HCT116 (cell line): ENCODE measurements at regions not wholly inside any gene's neighbourhood (a gene's known extent, or its start where the extent isn't known, plus 50 kb on each side); places are given as distances from the start of the nearest gene placed in this dataset.

Experiments
- ATAC-seq: fragments of 200-7000 bp; cut with Tn5 transposase; 2 replicates; pipeline ENCODE4 v1.9.1; 2020; ENCODE audit warnings: mild to moderate bottlenecking, moderate library complexity
- BruUV-seq: library from RNA; stranded (reverse); fragments of 400-500 nt; replicated peaks from 2 replicates; lab custom pipeline; 2021; lab: Mats Ljungman, UMichigan
- CTCF ChIA-PET: fragments of 300-600 bp; sonication (Branson Sonifier 250); formaldehyde crosslinking; loops from one replicate; lab custom pipeline; 2021; ENCODE audit warnings: antibody characterized with exemption; lab: Charles Lee
- POLR2A ChIA-PET: fragments of 300-600, 350-600 bp; sonication (Branson Sonifier 250); formaldehyde crosslinking; loops from one replicate; lab custom pipeline; 2021; ENCODE audit warnings: antibody characterized with exemption; lab: Charles Lee
- RAD21 ChIA-PET, 2 experiments: fragments of 300-600 bp; sonication (Branson Sonifier 250); formaldehyde crosslinking; loops; one replicate each; lab custom pipeline; 2023; ENCODE audit warnings: low total read pairs in 2 of 2; ENCODE audit not compliant: uncharacterized antibody in 2 of 2, unreplicated experiment in 2 of 2, low non-redundant PET in 1 of 2; lab: Charles Lee
- DNase-seq: peaks from one replicate; pipeline ENCODE4 v3.0.0-alpha.2; 2010; ENCODE audit warnings: low read depth, low spot score
- H2AFZ ChIP-seq: fragments of 200-600 bp; shearing (Covaris generic), sonication (generic); 2 replicates; pipeline ENCODE4 v1.6.1; 2017; ENCODE audit warnings: low read depth, mixed run types, mixed read lengths, antibody characterized with exemption, low read length; ENCODE audit not compliant: poor library complexity, severe bottlenecking
- H3K27ac ChIP-seq: 2 replicates; pipeline ENCODE4 v1.5.1; 2012; ENCODE audit warnings: low read depth, low read length
- H3K27me3 ChIP-seq: fragments of 200-600 bp; sonication (generic); 2 replicates; pipeline ENCODE4 v1.6.1; 2016; ENCODE audit warnings: mixed run types, low read length, mixed read lengths; ENCODE audit not compliant: insufficient read depth
- H3K36me3 ChIP-seq, 2 experiments: fragments of 200-500 bp in 1 of 2; fragments of 200-600 bp in 1 of 2; sonication (Bioruptor generic) in 1 of 2; sonication (generic) in 1 of 2; 2 replicates each; pipeline versions ENCODE4 v1.5.1 to v1.6.1; 2014 to 2016; ENCODE audit warnings: low read length in 2 of 2, inconsistent platforms in 1 of 2, mixed read lengths in 1 of 2, mixed run types in 1 of 2; ENCODE audit not compliant: insufficient read depth in 2 of 2, control insufficient read depth in 1 of 2
- H3K4me1 ChIP-seq, 2 experiments: fragments of 200-600 bp in 1 of 2; sonication (generic) in 1 of 2; 2 replicates each; pipeline versions ENCODE4 v1.5.1 to v1.6.1; 2012 to 2017; ENCODE audit warnings: low read length in 2 of 2, inconsistent platforms in 1 of 2, mild to moderate bottlenecking in 1 of 2, mixed read lengths in 1 of 2, mixed run types in 1 of 2, moderate library complexity in 1 of 2; ENCODE audit not compliant: insufficient read depth in 2 of 2, control insufficient read depth in 1 of 2
- H3K4me2 ChIP-seq: fragments of 200-600 bp; sonication (generic); 2 replicates; pipeline ENCODE4 v1.6.1; 2017; ENCODE audit warnings: mixed run types, low read length, mixed read lengths
- H3K4me3 ChIP-seq, 2 experiments: fragments of 200-600 bp in 1 of 2; sonication (generic) in 1 of 2; replicated peaks in 1 of 2; 2 replicates each; pipeline ENCODE4 v1.5.1; 2011 to 2016; ENCODE audit warnings: low read length in 2 of 2, control low read depth in 1 of 2, low read depth in 1 of 2, mild to moderate bottlenecking in 1 of 2, mixed read lengths in 1 of 2, mixed run types in 1 of 2
- H3K79me2 ChIP-seq: fragments of 200-600 bp; sonication (generic); 2 replicates; pipeline ENCODE4 v1.6.1; 2017; ENCODE audit warnings: mild to moderate bottlenecking, mixed run types, low read length, moderate library complexity, mixed read lengths; ENCODE audit not compliant: insufficient read depth
- H3K9ac ChIP-seq: fragments of 200-600 bp; sonication (generic); 2 replicates; pipeline ENCODE4 v1.6.1; 2016; ENCODE audit warnings: low read length, mixed read lengths
- H3K9me2 ChIP-seq: fragments of 200-600 bp; sonication (generic), shearing (Covaris generic); 2 replicates; pipeline ENCODE4 v1.6.1; 2017; ENCODE audit warnings: mixed run types, mild to moderate bottlenecking, moderate library complexity; ENCODE audit not compliant: insufficient read depth
- H3K9me3 ChIP-seq, 2 experiments: fragments of 200-500 bp in 1 of 2; fragments of 200-600 bp in 1 of 2; sonication (Bioruptor generic) in 1 of 2; sonication (generic) in 1 of 2; 2 replicates each; pipeline ENCODE4 v1.6.1; 2014 to 2017; ENCODE audit warnings: low read length in 2 of 2, mixed read lengths in 2 of 2, inconsistent platforms in 1 of 2, low read depth in 1 of 2, mild to moderate bottlenecking in 1 of 2, mixed run types in 1 of 2, moderate library complexity in 1 of 2; ENCODE audit not compliant: control insufficient read depth in 1 of 2, insufficient read depth in 1 of 2
- H4K20me1 ChIP-seq: fragments of 200-600 bp; sonication (generic), shearing (Covaris generic); 2 replicates; pipeline ENCODE4 v1.6.1; 2017; ENCODE audit warnings: mixed run types, mild to moderate bottlenecking, moderate library complexity; ENCODE audit not compliant: insufficient read depth
- CEBPB ChIP-seq: IDR thresholded peaks from 2 replicates; pipeline ENCODE4 v1.6.1; 2012; ENCODE audit warnings: low read depth
- SRF ChIP-seq: IDR thresholded peaks from 2 replicates; pipeline ENCODE4 v1.6.1; 2012; ENCODE audit warnings: low read depth
- YY1 ChIP-seq: IDR thresholded peaks from 2 replicates; pipeline ENCODE4 v1.6.1; 2011; ENCODE audit warnings: low read length, low read depth, moderate library complexity, mild to moderate bottlenecking; ENCODE audit not compliant: insufficient replicate concordance; ENCODE audit errors: extremely low read depth
- intact Hi-C: fragments of 100-400 bp; cut with micrococcal nuclease; formaldehyde crosslinking; loops from 2 replicates; pipeline ENCODE4 v1.10.0; 2022
- TF ChIP-seq, protein P1 (sequence below): IDR thresholded peaks from 2 replicates; pipeline ENCODE4 v1.6.1; 2012
- TF ChIP-seq, protein P2 (sequence below): IDR thresholded peaks from 2 replicates; pipeline ENCODE4 v1.6.1; 2012

DNA sequence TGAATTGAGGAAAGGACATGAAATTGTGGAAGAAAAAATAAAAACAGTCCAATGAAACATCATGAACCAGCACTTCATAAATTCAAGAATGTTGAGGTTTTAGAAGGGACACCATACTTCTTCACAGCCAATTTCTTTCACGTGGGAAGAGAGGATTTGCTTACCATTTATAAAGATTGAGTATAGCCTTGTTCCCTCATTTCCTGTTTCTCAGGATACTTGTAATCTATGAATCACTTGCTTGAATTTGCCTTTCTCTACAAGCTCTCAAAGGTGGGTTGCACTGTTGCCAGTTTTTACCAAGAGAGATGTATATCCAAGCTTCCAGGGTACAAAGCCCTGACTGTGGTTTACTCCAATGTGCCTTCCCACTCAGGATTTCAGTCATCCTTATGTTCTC, 116.1 kb downstream of the DUSP6 start:
- Histone ChIP-seq H2AFZ (no peak overlapping the region), H3K9me2 (peaks cover 4% of the 10 kb centered on the region; the same call in 1 of the 2 replicates), H3K9me3 (no peaks in the 10 kb centered on the region), H3K9ac (no peak overlapping the region), H3K4me2 (no peak overlapping the region), H3K4me3 (no peak overlapping the region), H3K79me2 (no peaks in the 10 kb centered on the region), H3K27ac (no peak overlapping the region), H4K20me1 (no peaks in the 10 kb centered on the region), H3K36me3 (no peaks in the 10 kb centered on the region), H3K4me1 (peaks cover 2 to 16% of the 10 kb centered on the region in 2 experiments; a peak in 2 of 4 replicates), H3K27me3 (no peaks in the 10 kb centered on the region)
- CTCF ChIA-PET = no interaction called here
- POLR2A ChIA-PET = interaction anchor here (3.1 kb wide), 1 partner anchor 11 kb away, joined by 9 read pairs; no protein-coding TSS in a partner anchor
- intact Hi-C loops = no loop called here
- no peak for ATAC-seq
- BruUV-seq = no TSS peak
- RAD21 ChIA-PET = no interaction called here
- TF ChIP-seq, protein P1, sequence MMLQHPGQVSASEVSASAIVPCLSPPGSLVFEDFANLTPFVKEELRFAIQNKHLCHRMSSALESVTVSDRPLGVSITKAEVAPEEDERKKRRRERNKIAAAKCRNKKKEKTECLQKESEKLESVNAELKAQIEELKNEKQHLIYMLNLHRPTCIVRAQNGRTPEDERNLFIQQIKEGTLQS = no peak
- TF ChIP-seq YY1 (no peak), CEBPB (no peak)
- TF ChIP-seq, protein P2, sequence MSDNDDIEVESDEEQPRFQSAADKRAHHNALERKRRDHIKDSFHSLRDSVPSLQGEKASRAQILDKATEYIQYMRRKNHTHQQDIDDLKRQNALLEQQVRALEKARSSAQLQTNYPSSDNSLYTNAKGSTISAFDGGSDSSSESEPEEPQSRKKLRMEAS = no peak
- DNase-seq = no peak

DNA sequence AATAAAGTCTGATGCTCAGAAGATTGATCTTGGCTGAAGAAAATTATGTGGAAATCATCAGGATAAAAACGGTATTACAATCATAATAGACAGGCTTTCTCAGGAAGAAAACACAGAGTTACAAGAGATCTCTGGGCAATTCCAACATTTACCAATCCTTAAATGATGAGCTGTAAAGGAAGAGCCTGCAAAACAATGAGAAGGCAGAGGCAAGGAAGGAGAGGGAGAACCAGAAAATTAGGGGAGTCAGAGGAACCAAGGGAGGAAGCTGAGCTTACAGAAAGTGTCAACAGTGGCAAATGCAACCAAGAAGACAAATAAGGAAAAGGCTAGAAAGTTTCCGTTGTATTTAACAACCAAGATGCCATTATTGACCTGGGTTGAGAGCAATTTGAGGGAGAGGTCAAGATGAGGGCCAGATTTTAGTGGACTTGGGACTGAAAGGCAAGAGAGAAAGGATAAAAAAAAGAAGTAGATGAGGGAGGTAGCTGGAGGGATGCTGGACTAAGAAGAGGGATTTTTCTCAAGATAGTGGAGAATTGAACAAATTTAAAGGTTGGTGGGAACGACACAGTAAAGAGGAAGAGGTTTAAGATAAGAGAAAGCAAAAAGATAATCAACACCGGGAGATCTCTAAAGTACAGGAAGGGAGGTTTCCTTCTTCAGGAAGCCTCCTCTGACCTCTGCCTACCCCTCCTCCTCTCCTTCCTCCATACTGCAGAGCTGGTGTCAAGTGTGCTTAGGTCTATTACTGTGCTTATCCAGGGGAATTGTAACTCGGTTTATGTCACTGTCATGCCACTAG, 116.9 kb downstream of the DUSP6 start:
- Histone ChIP-seq H3K27me3 (no peaks in the 10 kb centered on the region), H3K4me3 (no peak overlapping the region), H3K9me2 (peaks cover 4% of the 10 kb centered on the region; the same call in 1 of the 2 replicates), H3K79me2 (no peaks in the 10 kb centered on the region), H3K9ac (no peak overlapping the region), H3K9me3 (no peaks in the 10 kb centered on the region), H4K20me1 (no peaks in the 10 kb centered on the region), H3K4me1 (peaks cover 2 to 16% of the 10 kb centered on the region in 2 experiments; a peak in 2 of 4 replicates), H3K36me3 (no peaks in the 10 kb centered on the region), H3K4me2 (no peak overlapping the region), H3K27ac (no peak overlapping the region), H2AFZ (no peak overlapping the region)
- ATAC-seq = no peak
- TF ChIP-seq SRF = no peak
- CTCF ChIA-PET = no interaction called here
- intact Hi-C loops = no loop called here
- DNase-seq = no peak
- RAD21 ChIA-PET = no interaction called here
- no TSS peak for BruUV-seq
- POLR2A ChIA-PET = interaction anchor here (3.1 kb wide), 1 partner anchor 10 kb away, joined by 9 read pairs; no protein-coding TSS in a partner anchor
